K562 (cell line): ENCODE measurements at regions not wholly inside any gene's neighbourhood (a gene's known extent, or its start where the extent isn't known, plus 50 kb on each side); places are given as distances from the start of the nearest gene placed in this dataset.

Source experiments
- BRF2 ChIP-seq: IDR thresholded peaks from 3 replicates; pipeline ENCODE4 v1.6.1; 2011; ENCODE audit warnings: borderline replicate concordance, mild to moderate bottlenecking; ENCODE audit not compliant: insufficient read length, insufficient read depth
- CCAR2 ChIP-seq: fragments of 200-400 bp; formaldehyde crosslinking; IDR thresholded peaks from 2 replicates; pipeline ENCODE4 v1.6.1; 2017; ENCODE audit warnings: mild to moderate bottlenecking, low read depth, low read length
- DMBX1 ChIP-seq: fragments of 250-450 bp; sonication (Bioruptor Pico); IDR thresholded peaks from 2 replicates; pipeline ENCODE4 v1.8.0; 2022; ENCODE audit warnings: inconsistent platforms, mild to moderate bottlenecking, moderate library complexity, borderline replicate concordance
- EGR1 ChIP-seq: fragments of 450-650 bp; conservative IDR thresholded peaks from 2 replicates; pipeline ENCODE4 v1.6.1; 2017; ENCODE audit warnings: mild to moderate bottlenecking
- KAT8 ChIP-seq: fragments of 450-650 bp; IDR thresholded peaks from 2 replicates; pipeline ENCODE4 v1.6.1; 2016; ENCODE audit warnings: low read depth, mild to moderate bottlenecking
- MAX ChIP-seq: sonication (generic); formaldehyde crosslinking; IDR thresholded peaks from 2 replicates; pipeline ENCODE4 v1.9.0; 2022; ENCODE audit warnings: mild to moderate bottlenecking, missing genetic modification reagents
- MAZ ChIP-seq, 2 experiments: fragments of 450-650 bp in 1 of 2; sonication (generic) in 1 of 2; formaldehyde crosslinking; IDR thresholded peaks in 1 of 2; conservative IDR thresholded peaks in 1 of 2; 2 replicates each; pipeline versions ENCODE4 v1.4.0 to v1.5.0; 2020; ENCODE audit warnings: mild to moderate bottlenecking in 1 of 2, missing genetic modification reagents in 1 of 2
- NBN ChIP-seq: fragments of 450-650 bp; IDR thresholded peaks from 2 replicates; pipeline ENCODE4 v1.6.1; 2016; ENCODE audit warnings: low read depth, mild to moderate bottlenecking
- NFIC ChIP-seq: fragments of 450-650 bp; IDR thresholded peaks from 2 replicates; pipeline ENCODE4 v1.6.1; 2017; ENCODE audit warnings: mild to moderate bottlenecking, inconsistent platforms
- RAD21 ChIP-seq, 2 experiments: fragments of 250-450 bp in 1 of 2; fragments of 450-650 bp in 1 of 2; sonication (Bioruptor Pico) in 1 of 2; formaldehyde crosslinking in 1 of 2; IDR thresholded peaks in 1 of 2; conservative IDR thresholded peaks in 1 of 2; 2 replicates each; pipeline versions ENCODE4 v1.4.0 to v1.8.0; 2020 to 2022; ENCODE audit warnings: mild to moderate bottlenecking in 2 of 2, moderate library complexity in 1 of 2
- SIN3A ChIP-seq, 2 experiments: fragments of 150-350 bp in 1 of 2; IDR thresholded peaks; 2 replicates each; pipeline ENCODE4 v1.6.1; 2011 to 2016; ENCODE audit warnings: borderline replicate concordance in 2 of 2, low read depth in 2 of 2, low read length in 2 of 2, mild to moderate bottlenecking in 2 of 2, moderate library complexity in 2 of 2; ENCODE audit not compliant: control insufficient read depth in 1 of 2
- ZNF830 ChIP-seq: fragments of 250-450 bp; sonication (Bioruptor Pico); IDR thresholded peaks from 2 replicates; pipeline ENCODE4 v1.5.0; 2021; ENCODE audit warnings: mild to moderate bottlenecking
- TF ChIP-seq, protein P1 (sequence below): sonication (generic); formaldehyde crosslinking; IDR thresholded peaks from 2 replicates; pipeline ENCODE4 v1.8.1; 2022; ENCODE audit warnings: missing genetic modification reagents

GRCh38 chr6:129957941-129958898, 60.2 kb upstream of the L3MBTL3 start:
- TF ChIP-seq RAD21 (CRISPR knock-in tag; conservative IDR thresholded peaks at IDR 0.05 in 1 of 2, IDR thresholded peaks at IDR 0.05 in 1 of 2) (no peak), SIN3A (IDR thresholded peaks at IDR 0.05; ENCODE audit: borderline replicate concordance in 2 of 2, control insufficient read depth in 1 of 2, low read depth in 2 of 2, low read length in 2 of 2) (no peak), NFIC (no peak), EGR1 (no peak), NBN (no peak), ZNF830 (CRISPR knock-in tag) (no peak), KAT8 (no peak), CCAR2 (no peak), DMBX1 (CRISPR knock-in tag) (no peak), MAX (CRISPR knock-in tag) (no peak), BRF2 (no peak), MAZ (CRISPR knock-in tag; conservative IDR thresholded peaks at IDR 0.05 in 1 of 2, IDR thresholded peaks at IDR 0.05 in 1 of 2) (no peak)
- TF ChIP-seq, protein P1, sequence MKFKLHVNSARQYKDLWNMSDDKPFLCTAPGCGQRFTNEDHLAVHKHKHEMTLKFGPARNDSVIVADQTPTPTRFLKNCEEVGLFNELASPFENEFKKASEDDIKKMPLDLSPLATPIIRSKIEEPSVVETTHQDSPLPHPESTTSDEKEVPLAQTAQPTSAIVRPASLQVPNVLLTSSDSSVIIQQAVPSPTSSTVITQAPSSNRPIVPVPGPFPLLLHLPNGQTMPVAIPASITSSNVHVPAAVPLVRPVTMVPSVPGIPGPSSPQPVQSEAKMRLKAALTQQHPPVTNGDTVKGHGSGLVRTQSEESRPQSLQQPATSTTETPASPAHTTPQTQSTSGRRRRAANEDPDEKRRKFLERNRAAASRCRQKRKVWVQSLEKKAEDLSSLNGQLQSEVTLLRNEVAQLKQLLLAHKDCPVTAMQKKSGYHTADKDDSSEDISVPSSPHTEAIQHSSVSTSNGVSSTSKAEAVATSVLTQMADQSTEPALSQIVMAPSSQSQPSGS (CRISPR knock-in tag), result no peak
